ENCODE measurements at regions not wholly inside any gene's neighbourhood (a gene's known extent, or its start where the extent isn't known, plus 50 kb on each side); places are given as distances from the start of the nearest gene placed in this dataset.
"Not testable (repeated sequence)": the region's sequence is repeated elsewhere in the genome, so short reads cannot be mapped to it uniquely, and the experiment has no call there.

GRCh38 chr9:110123341-110124095 is 84.4 kb downstream of the C9orf152 start:
- no peak for DNase-seq (ENCODE audit: low spot score)

GRCh38 chr9:110124439-110124838 is 83.5 kb downstream of the C9orf152 start:
- DNase-seq (ENCODE audit: low spot score) = no peak

GRCh38 chr9:110125207-110125751 is 82.7 kb downstream of the C9orf152 start:
- no peak for DNase-seq (ENCODE audit: low spot score)

GRCh38 chr9:110125763-110126351 is 82.1 kb downstream of the C9orf152 start:
- no peak for DNase-seq (ENCODE audit: low spot score)

- DNase-seq (ENCODE audit: low spot score) = no peak
Measured at GRCh38 chr9:110126499-110126941, 81.4 kb downstream of the C9orf152 start.

- DNase-seq (ENCODE audit: low spot score) = no peak
Measured at GRCh38 chr9:110126986-110127864, 80.7 kb downstream of the C9orf152 start.

- no peak for DNase-seq (ENCODE audit: low spot score)
Measured at GRCh38 chr9:110128664-110129329, 79.2 kb downstream of the C9orf152 start.

- no peak for DNase-seq (ENCODE audit: low spot score)
Measured at GRCh38 chr9:110129425-110129824, 78.5 kb downstream of the C9orf152 start.

GRCh38 chr9:110130211-110130610 is 77.7 kb downstream of the C9orf152 start:
- no peak for DNase-seq (ENCODE audit: low spot score)

GRCh38 chr9:110130791-110131416 is 77.1 kb downstream of the C9orf152 start:
- no peak for DNase-seq (ENCODE audit: low spot score)

- no peak for DNase-seq (ENCODE audit: low spot score)
Measured at GRCh38 chr9:110131499-110131898, 76.5 kb downstream of the C9orf152 start.

- DNase-seq (ENCODE audit: low spot score) = not testable (repeated sequence)
Measured at GRCh38 chr9:110132531-110132930, 75.4 kb downstream of the C9orf152 start.

GRCh38 chr9:110133059-110133458 is 74.9 kb downstream of the C9orf152 start:
- DNase-seq (ENCODE audit: low spot score) = no peak

- DNase-seq (ENCODE audit: low spot score) = no peak
Measured at GRCh38 chr9:110133608-110134210, 74.2 kb downstream of the C9orf152 start.

GRCh38 chr9:110135846-110136245 is 72.1 kb downstream of the C9orf152 start:
- no peak for DNase-seq (ENCODE audit: low spot score)

GRCh38 chr9:110136802-110137201 is 71.2 kb downstream of the C9orf152 start:
- no peak for DNase-seq (ENCODE audit: low spot score)

GRCh38 chr9:110140276-110140675 is 67.7 kb downstream of the C9orf152 start:
- DNase-seq (ENCODE audit: low spot score) = no peak

- DNase-seq (ENCODE audit: low spot score) = no peak
Measured at GRCh38 chr9:110141227-110141793, 66.6 kb downstream of the C9orf152 start.

GRCh38 chr9:110142253-110142652 is 65.7 kb downstream of the C9orf152 start:
- no peak for DNase-seq (ENCODE audit: low spot score)

- DNase-seq (ENCODE audit: low spot score) = no peak
Measured at GRCh38 chr9:110142868-110143481, 65.0 kb downstream of the C9orf152 start.

Data from CD4-positive, alpha-beta T cell treated with Interleukin-6 at 100 ng/mL for 8 hours (primary cell).